ENCODE measurements at regions not wholly inside any gene's neighbourhood (a gene's known extent, or its start where the extent isn't known, plus 50 kb on each side); places are given as distances from the start of the nearest gene placed in this dataset.

GRCh38 chr13:34422956-34423355 lies 519.1 kb upstream of the NBEA start:
- no peak for DNase-seq

- no peak for DNase-seq
Measured at GRCh38 chr13:34425327-34425949, 516.6 kb upstream of the NBEA start.

GRCh38 chr13:34428911-34429310 lies 513.2 kb upstream of the NBEA start:
- DNase-seq = no peak

- DNase-seq = no peak
Measured at GRCh38 chr13:34430294-34430693, 511.8 kb upstream of the NBEA start.

- DNase-seq = no peak
Measured at GRCh38 chr13:34431827-34432581, 510.1 kb upstream of the NBEA start.

- no peak for DNase-seq
Measured at GRCh38 chr13:34435338-34435737, 506.7 kb upstream of the NBEA start.

- no peak for DNase-seq
Measured at GRCh38 chr13:34437873-34438272, 504.2 kb upstream of the NBEA start.

- no peak for DNase-seq
Measured at GRCh38 chr13:34452831-34453230, 489.2 kb upstream of the NBEA start.

- DNase-seq = no peak
Measured at GRCh38 chr13:34458756-34459715, 483.0 kb upstream of the NBEA start.

GRCh38 chr13:34459856-34460255 lies 482.2 kb upstream of the NBEA start:
- DNase-seq = no peak

- DNase-seq = no peak
Measured at GRCh38 chr13:34462843-34463242, 479.2 kb upstream of the NBEA start.

- no peak for DNase-seq
Measured at GRCh38 chr13:34464011-34464410, 478.1 kb upstream of the NBEA start.

- DNase-seq = no peak
Measured at GRCh38 chr13:34465423-34465922, 476.6 kb upstream of the NBEA start.

- DNase-seq = no peak
Measured at GRCh38 chr13:34466301-34466700, 475.8 kb upstream of the NBEA start.

GRCh38 chr13:34467450-34468083 lies 474.5 kb upstream of the NBEA start:
- no peak for DNase-seq

- DNase-seq = no peak
Measured at GRCh38 chr13:34469196-34469986, 472.7 kb upstream of the NBEA start.

GRCh38 chr13:34474187-34474868 lies 467.7 kb upstream of the NBEA start:
- DNase-seq = no peak

- DNase-seq = no peak
Measured at GRCh38 chr13:34478376-34478775, 463.7 kb upstream of the NBEA start.

- no peak for DNase-seq
Measured at GRCh38 chr13:34502011-34502410, 440.1 kb upstream of the NBEA start.

GRCh38 chr13:34502621-34503020 lies 439.4 kb upstream of the NBEA start:
- no peak for DNase-seq

GRCh38 chr13:34506796-34507195 lies 435.3 kb upstream of the NBEA start:
- DNase-seq = no peak
